Activated CD4-positive, alpha-beta T cell treated with anti-CD3 and anti-CD28 coated beads, Interleukin-2, amount 50 U/mL, for 16 hours (primary cell): ENCODE measurements at regions not wholly inside any gene's neighbourhood (a gene's known extent, or its start where the extent isn't known, plus 50 kb on each side); places are given as distances from the start of the nearest gene placed in this dataset.
"Not testable (repeated sequence)": the region's sequence is repeated elsewhere in the genome, so short reads cannot be mapped to it uniquely, and the experiment has no call there.

Source experiments
- DNase-seq: peaks from one replicate; pipeline ENCODE4 v3.0.0-alpha.2; 2020

DNA sequence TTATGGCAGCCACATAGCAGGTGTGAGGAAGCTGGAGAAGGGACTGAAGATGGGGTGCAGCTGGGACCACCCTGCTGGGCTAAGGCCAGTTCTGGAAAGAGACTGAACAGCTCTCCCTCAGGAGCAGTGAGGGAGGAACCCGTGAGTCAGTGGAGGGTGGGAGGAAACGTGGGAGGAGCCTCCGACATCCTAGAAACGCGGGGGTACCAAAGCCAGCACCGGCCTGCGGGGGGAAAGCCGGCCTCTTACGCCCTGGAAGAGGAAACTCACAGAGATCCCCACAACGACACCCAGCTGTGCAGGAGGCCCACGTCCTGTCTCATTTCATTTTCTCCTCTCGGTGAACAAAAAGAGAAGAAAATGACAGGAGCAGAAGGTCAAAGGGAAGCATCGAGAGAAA lies 185.8 kb upstream of the IRX4 start:
- DNase-seq: no peak

DNA sequence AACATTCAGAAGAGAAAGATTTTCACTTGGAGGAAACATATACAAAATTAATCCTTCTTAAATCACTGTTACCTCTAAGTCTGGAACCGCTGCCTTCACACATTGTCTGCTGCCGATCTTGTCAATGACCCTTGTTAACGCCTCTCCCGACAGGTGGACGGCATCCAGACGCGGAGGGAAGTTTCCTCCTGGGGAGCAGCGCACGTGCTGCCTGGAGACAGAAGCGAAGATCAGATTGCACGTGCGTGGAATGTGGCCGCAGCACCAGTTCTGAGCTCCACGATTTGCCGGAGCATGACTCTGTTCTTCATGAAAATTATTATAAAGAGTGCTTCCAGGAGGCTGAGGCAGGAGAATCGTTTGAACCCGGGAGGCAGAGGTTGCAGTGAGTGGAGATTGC lies 183.6 kb upstream of the IRX4 start:
- no peak for DNase-seq

DNA sequence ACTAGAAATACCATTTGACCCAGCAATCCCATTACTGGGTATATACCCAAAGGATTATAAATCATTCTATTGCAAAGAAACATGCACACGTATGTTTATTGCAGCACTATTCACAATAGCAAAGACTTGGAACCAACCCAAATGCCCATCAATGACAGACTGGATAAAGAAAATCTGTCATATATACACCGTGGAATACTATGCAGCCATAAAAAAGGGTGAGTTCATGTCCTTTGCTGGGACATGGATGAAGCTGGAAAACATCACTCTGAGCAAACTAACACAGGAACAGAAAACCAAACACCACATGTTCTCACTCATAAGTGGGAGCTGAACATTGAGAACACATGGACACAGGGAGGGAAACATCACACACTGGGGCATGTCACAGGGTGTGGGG lies 180.7 kb upstream of the IRX4 start:
- not testable (repeated sequence) for DNase-seq

DNA sequence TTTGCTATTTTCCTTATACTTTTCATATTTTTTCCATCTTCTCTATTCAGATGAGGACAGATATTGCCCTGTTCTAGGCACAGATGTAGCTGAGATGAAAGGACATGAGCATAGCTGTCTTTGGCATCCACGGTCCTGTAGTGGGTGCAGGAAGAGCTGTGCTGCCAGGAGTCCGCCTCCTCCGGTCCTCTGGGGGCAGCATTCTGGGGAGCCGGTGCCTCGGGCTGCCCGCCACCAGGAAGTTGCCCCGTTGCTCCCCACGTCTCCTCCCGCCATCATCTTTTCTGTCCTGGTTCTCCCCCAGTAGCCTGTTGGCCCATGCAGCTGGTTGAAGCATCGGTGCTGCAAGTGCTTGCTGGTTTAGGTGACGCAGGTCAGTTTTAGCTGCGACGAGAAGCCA lies 170.0 kb upstream of the IRX4 start:
- no peak for DNase-seq

DNA sequence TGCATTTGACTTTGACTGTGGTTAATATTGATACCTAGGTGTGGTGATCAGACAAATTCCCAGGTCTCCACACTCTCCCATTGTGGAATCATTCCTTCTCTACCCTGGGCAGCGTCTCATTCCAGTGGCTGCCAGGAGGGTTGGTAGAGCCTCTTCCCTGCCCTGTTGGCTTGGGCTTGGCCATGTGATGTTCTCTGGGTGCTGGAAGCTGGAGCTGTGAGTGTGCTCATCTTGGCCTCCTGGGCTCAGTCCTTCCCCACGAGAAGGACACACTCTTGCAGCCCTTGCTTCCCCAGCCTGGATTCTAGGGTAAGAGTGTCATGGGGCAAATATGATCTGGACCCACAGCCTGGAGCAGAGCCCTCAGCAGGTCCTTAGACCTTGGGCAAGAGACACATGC lies 167.2 kb upstream of the IRX4 start:
- no peak for DNase-seq

DNA sequence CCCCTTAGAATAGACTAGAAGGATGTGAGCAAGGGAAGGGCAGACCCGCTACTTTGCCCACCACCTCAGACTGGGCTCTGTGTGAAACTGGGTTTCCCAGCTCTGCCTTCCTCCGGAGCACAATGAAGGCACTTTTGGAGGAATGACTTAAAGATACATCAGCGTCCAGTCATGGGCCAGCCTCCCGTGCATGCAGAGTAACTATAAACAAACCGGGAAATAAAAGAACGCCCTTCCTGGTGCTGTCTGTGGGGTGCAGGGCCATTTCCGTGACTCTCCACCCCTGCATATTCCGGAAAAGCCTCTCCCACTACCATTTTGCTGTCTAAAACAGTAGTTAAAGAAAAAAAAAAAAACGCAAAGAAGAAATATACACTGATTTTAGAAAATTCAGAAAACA lies 165.9 kb upstream of the IRX4 start:
- no peak for DNase-seq

DNA sequence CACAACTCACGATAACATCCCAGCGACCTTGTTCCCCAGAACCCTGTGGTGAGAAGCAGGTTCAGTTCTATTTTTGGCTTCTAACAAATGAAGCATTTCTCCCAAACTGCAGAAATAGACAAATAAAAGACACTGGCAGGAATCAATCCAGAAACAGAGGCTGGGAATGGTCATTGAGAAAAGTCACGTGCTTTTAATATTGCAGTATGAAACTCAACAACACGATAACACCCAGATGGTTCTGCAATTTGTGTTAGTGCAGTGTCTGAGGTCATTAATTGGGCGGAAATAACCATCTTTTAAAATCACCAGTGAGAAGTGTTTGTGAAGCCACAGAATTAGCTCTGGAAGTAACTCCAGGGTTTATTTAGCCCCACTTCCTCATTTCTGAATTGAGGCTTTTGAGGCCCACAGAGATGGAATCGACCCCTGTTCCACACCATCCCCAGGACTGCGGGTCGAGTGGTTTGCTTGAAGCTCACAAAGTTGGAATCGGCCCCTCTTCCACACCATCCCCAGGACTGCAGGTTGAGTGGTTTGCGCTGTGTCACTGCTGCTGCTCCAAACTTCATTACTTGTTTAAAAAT lies 164.7 kb upstream of the IRX4 start:
- DNase-seq: no peak

DNA sequence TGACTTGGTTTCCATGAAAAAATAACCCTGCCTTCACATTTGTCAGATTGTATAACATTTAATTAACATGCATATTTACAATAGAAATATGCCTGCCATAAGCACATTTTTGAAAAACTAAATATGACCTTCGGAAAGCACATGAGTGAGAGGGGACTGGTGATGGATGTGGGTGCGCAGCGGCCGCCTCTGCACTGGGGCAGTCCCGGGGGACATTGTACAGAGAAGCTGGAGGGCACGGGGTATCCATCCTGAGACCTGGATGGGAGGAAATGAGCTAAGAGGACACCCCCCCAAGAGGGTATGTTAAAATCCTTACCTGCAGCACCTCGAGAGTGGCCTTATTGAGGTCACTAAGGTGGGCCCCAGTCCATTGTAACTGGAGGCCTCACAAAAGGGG lies 161.3 kb upstream of the IRX4 start:
- DNase-seq: no peak

DNA sequence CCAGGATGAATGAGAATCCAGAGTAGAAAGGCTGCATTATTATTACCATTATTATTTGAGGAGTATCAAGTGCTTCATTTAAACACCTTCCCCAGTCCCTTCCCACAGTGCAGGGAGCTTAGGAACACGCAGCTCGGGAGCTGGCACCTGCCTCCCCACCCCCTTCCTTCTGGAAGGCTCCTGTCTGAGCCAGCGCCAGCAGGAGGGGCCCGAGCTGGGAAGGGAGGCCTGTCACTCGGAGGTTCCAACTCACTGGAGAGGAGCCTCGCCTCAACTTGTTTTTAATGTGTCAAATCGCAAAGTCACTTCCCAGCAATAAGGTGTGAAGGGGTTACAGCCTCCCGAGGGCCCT lies 156.4 kb upstream of the IRX4 start:
- DNase-seq: no peak

DNA sequence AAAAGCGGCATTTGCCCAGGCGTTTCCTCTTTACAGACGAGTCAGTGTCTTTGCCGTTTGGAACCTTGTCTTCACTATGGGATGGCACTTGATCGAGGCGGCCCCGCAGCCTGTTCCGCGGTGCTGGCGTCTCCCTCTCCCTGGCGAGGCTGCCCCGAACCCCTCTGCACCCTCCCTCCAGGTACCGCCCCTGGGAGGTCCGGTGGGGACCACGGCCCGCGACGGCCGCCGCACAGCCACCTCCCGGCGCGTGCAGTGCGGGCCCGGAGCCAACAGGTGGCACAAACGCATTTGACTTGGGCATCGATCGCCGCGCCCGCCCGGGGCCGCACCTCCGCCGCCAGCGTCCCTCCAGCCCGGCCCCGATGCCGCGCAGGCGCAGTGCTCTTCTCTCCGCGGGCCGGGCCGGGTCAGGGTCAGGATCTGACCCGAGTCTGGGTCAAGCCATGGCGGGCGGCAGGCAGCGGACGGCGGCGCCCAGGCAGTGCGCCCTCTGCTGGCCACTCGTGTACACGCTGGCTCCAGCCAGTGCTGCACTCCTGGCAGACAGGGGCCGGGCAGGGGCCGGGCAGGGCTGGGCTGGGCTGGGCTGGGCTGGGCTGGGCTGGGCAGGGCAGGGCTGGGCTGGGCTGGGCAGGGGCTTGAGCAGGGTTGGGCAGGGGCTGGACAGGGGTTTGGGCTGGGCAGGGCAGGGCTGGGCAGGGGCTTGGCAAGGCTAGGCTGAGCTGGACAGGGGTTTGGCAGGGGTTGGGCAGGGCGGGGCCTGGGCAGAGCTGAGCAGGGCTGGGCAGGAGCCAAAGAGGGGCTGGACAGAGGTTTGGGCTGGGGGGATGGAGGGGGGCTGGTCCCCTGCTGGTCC lies 155.8 kb upstream of the IRX4 start:
- peak; percentile 62 for DNase-seq

DNA sequence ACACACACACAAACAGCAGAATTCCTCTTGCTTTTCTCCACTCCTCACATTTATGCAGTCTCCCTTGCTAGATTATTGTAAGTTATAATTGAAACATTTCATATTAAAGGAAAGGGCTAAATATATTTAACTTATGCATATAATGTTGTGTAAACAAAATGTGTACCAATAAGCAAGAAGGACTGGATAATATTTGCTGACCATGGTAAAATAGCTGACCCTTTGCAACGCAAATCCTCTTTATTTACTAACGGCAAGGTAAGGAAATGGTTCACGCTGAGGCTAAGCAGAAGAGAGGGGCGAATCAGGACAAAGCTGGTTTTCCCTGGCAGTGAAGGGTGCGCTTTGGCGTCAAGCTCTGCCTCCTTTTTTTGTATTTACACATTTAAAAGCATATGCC lies 154.2 kb upstream of the IRX4 start:
- no peak for DNase-seq

DNA sequence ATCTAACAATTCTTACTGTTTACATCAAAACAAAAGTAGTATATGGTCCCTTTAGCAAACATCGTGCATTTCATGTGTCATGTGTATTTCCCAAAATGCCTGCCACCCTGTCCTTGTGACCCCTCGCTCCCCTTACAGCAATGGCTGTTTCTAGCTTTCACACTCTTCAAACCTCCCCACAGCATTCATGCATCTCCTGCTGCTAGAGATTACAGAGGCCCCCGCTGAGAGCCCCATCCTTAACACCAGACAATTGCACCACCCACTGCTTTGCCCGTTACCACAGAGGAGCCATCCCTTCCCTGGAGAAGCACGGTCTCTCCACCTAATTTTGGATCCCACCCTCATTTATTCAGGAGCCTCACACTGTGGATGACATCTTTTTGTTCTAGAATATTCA lies 149.7 kb upstream of the IRX4 start:
- no peak for DNase-seq

DNA sequence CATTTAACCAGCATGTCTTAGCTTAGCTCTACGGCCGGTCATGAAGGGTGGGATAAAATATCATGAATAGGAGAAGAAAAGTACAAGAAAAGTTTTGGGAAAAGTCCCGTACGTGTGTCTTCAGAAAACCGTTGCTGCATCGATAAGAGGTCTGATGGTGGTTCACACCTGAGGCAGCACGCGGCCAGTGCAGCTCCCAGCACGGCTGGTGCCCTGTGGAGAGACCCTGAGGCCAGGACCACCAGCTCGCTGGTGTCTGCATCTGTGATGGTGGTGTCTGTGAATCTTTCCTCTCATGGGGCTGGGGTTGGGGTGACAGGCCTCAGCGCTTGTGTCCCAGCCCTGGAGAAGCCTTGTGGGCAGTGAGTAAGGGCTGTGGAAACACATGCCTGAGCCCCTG lies 148.9 kb upstream of the IRX4 start:
- DNase-seq: no peak

DNA sequence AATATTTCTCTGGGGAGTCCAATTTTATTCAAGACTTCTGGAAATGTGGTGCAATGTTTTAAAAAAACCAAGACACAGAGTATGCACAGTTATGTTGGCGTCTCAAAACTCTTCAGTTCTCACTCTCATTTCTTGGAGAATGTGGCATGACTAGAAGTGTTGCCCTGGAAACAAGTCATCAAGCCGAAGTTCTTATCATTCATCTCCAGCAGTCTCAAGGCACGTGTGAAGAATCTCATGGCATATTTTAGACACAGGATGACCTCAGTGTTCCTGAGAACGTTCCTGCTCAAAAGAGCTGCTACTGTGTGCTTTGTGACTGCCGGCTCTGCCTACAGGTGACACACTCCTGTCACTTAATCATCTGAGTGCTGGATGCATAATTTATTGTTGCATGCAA lies 147.4 kb upstream of the IRX4 start:
- no peak for DNase-seq

DNA sequence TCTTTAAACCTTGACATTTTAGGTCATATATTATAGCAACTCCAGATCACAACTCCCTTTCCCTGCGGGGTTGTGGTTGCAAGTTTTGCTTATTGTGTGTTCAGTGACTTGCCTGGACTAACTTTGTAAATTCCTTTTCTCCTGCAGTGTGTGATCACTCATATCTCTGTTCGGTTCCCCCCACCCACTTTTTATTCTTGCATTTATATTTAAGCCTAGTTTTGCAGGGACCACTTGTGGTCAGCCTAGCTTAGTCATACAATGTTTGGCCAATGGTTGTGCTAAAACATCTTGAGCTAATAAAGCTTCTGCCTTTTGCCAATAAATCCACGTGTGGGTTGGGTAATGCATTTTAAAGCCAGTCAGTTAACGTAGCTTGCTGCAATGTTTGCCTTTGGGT lies 146.5 kb upstream of the IRX4 start:
- no peak for DNase-seq

DNA sequence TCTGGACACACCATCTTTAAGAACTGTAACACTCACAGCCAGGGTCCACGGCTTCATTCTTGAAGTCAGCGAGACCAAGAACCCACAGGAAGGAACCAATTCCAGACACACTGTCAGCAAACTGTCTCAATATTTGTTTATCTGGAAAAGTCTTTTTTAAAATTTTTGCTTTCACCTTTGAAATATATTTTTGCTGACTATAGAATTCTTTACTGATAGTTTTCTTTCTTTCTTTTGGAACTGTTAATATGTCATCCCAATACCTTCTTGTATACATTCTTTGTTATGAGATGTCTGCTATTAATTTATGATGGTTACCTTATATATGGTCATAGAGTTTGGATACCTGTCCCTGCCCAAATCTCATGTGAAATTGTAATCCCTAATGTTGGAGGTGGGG lies 145.1 kb upstream of the IRX4 start:
- no peak for DNase-seq

DNA sequence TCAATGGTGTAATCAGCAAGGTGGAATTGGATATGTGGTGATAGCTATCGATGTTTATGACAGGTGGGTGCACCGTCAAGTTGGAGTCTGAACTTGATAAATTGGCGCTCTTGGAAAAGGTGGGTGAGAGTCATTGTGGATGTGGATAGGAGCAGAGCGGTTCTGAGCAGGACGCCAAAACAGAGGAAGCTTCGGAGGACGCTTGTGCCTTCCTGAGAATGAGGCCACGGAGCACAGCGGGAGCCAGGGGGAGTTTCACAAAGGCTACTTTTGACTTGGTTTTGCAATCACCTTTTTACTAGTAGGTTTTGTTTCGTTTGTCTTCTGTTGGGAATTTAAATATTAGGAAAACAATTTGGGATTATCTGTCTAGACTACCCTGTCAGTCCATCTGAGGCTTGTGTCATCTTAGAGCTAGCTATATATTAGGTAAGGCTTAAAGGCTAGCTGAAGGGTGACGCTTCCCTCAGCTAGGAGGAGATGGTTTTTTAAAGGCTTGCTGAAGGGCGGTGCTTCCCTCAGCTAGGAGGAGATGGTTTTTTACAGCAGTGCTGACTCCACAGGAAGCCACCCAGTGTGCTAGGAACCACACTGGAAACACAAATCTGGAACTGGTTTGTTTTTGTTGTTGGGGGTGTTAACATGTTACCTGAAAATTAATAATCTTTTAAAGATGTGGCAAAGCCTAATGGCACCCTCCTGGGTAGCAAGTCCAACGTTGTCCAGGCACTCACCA lies 142.4 kb upstream of the IRX4 start:
- no peak for DNase-seq

DNA sequence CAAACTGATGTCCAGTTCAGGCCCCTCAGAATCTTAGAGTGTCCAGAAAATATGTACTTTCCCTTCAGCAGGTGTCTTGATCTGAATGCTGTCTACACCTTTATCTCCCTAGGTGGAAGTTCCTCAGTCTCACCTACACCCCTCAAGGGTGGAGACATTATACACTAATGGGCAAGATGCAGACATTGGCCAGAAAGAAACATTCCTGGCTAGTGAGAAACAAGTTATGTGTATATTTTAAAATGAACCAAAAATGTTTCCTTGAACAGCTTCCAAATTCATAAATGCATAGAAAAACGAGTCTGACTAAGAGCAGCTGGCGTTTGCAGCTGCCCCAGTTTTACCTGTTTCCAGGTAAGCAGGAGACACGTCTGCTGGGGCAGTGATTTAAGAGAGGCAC lies 140.5 kb upstream of the IRX4 start:
- DNase-seq: no peak

DNA sequence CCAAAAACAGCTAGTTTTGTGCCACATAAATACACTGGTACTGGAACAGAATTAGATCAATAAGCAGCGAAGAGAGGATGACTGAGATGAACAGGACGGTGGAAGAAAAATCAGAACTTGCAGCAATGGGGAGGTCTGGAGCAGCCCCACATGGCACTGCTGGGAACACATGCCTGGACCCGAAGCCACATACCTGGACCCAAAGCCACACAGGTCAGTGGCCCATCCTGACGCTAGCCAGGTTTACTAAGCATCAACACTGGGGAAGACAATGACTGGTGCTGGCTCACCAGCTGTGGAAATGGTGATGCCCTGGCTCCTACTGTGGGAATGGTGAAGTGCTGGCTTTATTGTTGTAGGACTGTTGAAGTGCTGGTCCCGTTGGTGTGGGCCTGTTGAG lies 139.7 kb upstream of the IRX4 start:
- DNase-seq: no peak

DNA sequence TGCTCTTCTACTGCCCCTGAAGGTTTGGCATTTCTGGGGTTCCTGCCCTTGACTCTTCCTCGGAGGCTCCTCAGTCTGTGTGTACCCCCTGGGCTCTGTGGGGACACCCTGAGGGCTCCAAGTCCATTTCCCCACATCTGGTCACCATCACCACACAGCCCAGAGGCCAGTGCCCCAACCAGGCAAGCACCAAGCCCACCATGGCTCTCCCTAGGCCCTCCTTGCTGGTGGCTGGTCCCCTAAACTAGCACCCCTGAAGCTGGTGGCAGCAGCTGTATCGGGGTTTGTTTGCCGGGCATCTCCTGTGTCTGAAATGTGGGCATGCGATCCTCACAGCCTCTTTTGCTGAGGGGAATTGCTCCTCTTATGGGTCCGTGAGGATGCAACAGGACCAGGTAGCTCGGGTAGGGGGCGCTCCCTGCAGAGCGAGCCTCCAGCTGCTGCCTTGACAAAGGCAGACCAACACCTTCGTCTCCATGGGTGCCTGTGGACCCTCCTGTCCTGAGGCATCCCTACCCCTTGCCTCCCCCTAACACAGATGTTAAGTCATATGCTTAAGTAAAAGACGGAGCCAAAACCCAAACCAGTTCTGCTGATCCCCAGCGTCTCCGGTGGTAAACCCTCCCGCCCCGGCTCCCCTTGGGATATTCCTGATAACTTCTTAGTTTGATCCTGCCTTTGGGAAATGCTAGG lies 138.9 kb upstream of the IRX4 start:
- DNase-seq: no peak

DNA sequence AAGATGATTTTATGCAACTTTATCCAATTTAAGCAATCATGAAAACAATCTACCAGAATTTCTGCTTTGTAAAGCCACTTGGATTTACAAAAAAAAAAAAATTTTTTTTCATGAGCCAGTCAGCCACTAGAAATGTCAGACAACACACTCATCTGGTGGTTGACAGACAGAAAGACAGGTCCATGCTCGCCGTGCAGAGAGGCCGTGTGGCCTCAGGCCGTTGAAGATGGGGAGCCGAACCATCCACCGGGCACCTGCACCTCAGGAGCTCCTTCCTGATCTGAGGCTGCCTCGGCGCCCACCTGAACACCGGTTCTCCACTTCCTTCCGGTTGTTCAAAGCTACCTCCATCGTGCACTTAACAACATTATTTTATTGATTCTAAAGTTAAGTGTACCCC lies 138.0 kb upstream of the IRX4 start:
- DNase-seq: no peak

DNA sequence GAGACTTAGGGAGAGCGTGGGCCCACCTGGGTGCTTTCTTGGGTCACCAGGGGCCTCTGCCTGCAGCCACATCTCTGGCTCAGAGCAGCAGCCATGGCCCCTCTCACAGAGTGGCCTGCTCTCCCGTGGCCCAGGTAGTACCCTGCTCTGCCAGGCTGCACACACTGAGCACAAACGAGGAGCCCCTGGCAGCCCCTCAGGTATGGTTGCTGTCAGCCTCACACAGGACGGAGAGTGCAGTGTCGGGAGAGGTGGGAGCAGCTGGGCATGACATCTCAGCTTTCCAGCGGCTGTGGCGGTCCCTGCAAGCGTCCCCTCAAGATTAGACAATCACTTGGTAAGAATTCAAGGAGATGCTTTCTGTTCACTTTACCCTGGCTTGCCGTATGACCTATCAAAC lies 137.0 kb upstream of the IRX4 start:
- DNase-seq: no peak

DNA sequence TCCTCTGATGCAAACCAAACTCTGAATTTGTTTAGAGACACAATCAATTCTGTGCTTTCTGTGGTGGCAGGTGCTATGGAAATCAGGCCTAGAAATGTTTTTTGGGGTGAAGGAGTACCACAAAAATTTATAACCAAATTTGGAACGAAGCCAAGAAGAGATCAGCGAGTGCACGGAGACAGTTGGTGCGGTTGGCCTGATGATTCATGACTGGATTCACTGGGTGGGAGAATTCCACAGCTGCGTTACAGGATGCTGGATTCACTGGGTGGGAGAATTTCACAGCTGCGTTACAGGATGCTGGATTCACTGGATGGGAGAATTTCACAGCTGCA lies 135.6 kb upstream of the IRX4 start:
- DNase-seq: no peak
